ENCODE measurements at regions not wholly inside any gene's neighbourhood (a gene's known extent, or its start where the extent isn't known, plus 50 kb on each side); places are given as distances from the start of the nearest gene placed in this dataset.

- Histone ChIP-seq H3K4me3 (ENCODE audit: low read depth in 1 of 2, low read length in 2 of 2) (no peak overlapping the region), H3K27me3 (ENCODE audit: control insufficient read depth in 1 of 2, insufficient read depth in 2 of 2, low read length in 2 of 2) (no peaks in the 10 kb centered on the region), H3K36me3 (ENCODE audit: insufficient read depth, low read length) (no peaks in the 10 kb centered on the region), H3K9me3 (ENCODE audit: low read length) (no peaks in the 10 kb centered on the region), H3K9ac (ENCODE audit: low read length) (no peak overlapping the region), H3K4me1 (ENCODE audit: insufficient read depth, low read length) (no peaks in the 10 kb centered on the region), H3K27ac (ENCODE audit: low read depth, low read length) (no peak overlapping the region)
These were observed 225.1 kb downstream of the BCAT1 start for GRCh38 chr12:24723759-24724158.

- Histone ChIP-seq H3K4me3 (ENCODE audit: low read depth in 1 of 2, low read length in 2 of 2) (no peak overlapping the region), H3K9ac (ENCODE audit: low read length) (no peak overlapping the region), H3K27me3 (ENCODE audit: control insufficient read depth in 1 of 2, insufficient read depth in 2 of 2, low read length in 2 of 2) (no peaks in the 10 kb centered on the region), H3K9me3 (ENCODE audit: low read length) (no peaks in the 10 kb centered on the region), H3K27ac (ENCODE audit: low read depth, low read length) (no peak overlapping the region), H3K36me3 (ENCODE audit: insufficient read depth, low read length) (no peaks in the 10 kb centered on the region), H3K4me1 (ENCODE audit: insufficient read depth, low read length) (no peaks in the 10 kb centered on the region)
These were observed 227.7 kb downstream of the BCAT1 start for GRCh38 chr12:24721191-24721590.

- Histone ChIP-seq H3K4me3 (ENCODE audit: low read depth in 1 of 2, low read length in 2 of 2) (no peak overlapping the region), H3K4me1 (ENCODE audit: insufficient read depth, low read length) (no peaks in the 10 kb centered on the region), H3K9me3 (ENCODE audit: low read length) (no peaks in the 10 kb centered on the region), H3K27ac (ENCODE audit: low read depth, low read length) (no peak overlapping the region), H3K36me3 (ENCODE audit: insufficient read depth, low read length) (no peaks in the 10 kb centered on the region), H3K9ac (ENCODE audit: low read length) (no peak overlapping the region), H3K27me3 (ENCODE audit: control insufficient read depth in 1 of 2, insufficient read depth in 2 of 2, low read length in 2 of 2) (no peaks in the 10 kb centered on the region)
These were observed 229.6 kb downstream of the BCAT1 start for GRCh38 chr12:24719293-24719721.

DNA sequence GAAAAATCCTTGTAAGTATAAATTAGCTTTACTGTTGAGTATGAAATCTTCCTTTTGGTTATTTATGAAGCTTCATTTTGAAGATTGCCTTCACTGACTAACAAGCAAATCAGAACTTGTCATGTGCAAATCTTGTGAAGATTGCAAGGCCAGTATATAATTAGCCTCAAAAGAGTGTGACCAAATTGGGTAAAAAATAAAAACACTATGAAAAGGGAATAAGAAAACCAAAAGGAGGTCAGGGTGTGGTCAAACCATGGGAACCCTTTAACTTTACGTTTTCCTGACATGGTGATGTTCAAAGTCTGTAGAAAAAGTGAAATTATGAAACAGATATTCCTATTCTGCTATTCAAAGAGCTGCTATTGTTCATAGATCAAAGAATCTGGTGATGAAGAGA lies 230.3 kb downstream of the BCAT1 start:
- Histone ChIP-seq H3K27ac (ENCODE audit: low read depth, low read length) (no peak overlapping the region), H3K4me3 (ENCODE audit: low read depth in 1 of 2, low read length in 2 of 2) (no peak overlapping the region), H3K9ac (ENCODE audit: low read length) (no peak overlapping the region), H3K36me3 (ENCODE audit: insufficient read depth, low read length) (no peaks in the 10 kb centered on the region), H3K27me3 (ENCODE audit: control insufficient read depth in 1 of 2, insufficient read depth in 2 of 2, low read length in 2 of 2) (no peaks in the 10 kb centered on the region), H3K4me1 (ENCODE audit: insufficient read depth, low read length) (no peaks in the 10 kb centered on the region), H3K9me3 (ENCODE audit: low read length) (no peaks in the 10 kb centered on the region)

- H3K36me3 ChIP-seq (ENCODE audit: insufficient read depth, low read length), result no peaks in the 10 kb centered on the region
- H3K9ac ChIP-seq (ENCODE audit: low read length), result no peak overlapping the region
- no peak overlapping the region for H3K27ac ChIP-seq (ENCODE audit: low read depth, low read length)
- no peaks in the 10 kb centered on the region for H3K27me3 ChIP-seq (ENCODE audit: control insufficient read depth in 1 of 2, insufficient read depth in 2 of 2, low read length in 2 of 2)
- H3K4me3 ChIP-seq (ENCODE audit: low read depth in 1 of 2, low read length in 2 of 2), result no peak overlapping the region
- H3K9me3 ChIP-seq (ENCODE audit: low read length), result no peaks in the 10 kb centered on the region
- no peaks in the 10 kb centered on the region for H3K4me1 ChIP-seq (ENCODE audit: insufficient read depth, low read length)
These were observed 234.7 kb downstream of the BCAT1 start for GRCh38 chr12:24714237-24714636.

GRCh38 chr12:24711056-24712008 lies 237.6 kb downstream of the BCAT1 start:
- no peaks in the 10 kb centered on the region for H3K4me1 ChIP-seq (ENCODE audit: insufficient read depth, low read length)
- H3K27ac ChIP-seq (ENCODE audit: low read depth, low read length), result no peak overlapping the region
- H3K9me3 ChIP-seq (ENCODE audit: low read length), result no peaks in the 10 kb centered on the region
- H3K4me3 ChIP-seq (ENCODE audit: low read depth in 1 of 2, low read length in 2 of 2), result no peak overlapping the region
- no peaks in the 10 kb centered on the region for H3K36me3 ChIP-seq (ENCODE audit: insufficient read depth, low read length)
- H3K27me3 ChIP-seq (ENCODE audit: control insufficient read depth in 1 of 2, insufficient read depth in 2 of 2, low read length in 2 of 2), result no peaks in the 10 kb centered on the region
- H3K9ac ChIP-seq (ENCODE audit: low read length), result no peak overlapping the region

- H3K36me3 ChIP-seq (ENCODE audit: insufficient read depth, low read length), result no peaks in the 10 kb centered on the region
- no peaks in the 10 kb centered on the region for H3K4me1 ChIP-seq (ENCODE audit: insufficient read depth, low read length)
- no peaks in the 10 kb centered on the region for H3K27me3 ChIP-seq (ENCODE audit: control insufficient read depth in 1 of 2, insufficient read depth in 2 of 2, low read length in 2 of 2)
- no peak overlapping the region for H3K4me3 ChIP-seq (ENCODE audit: low read depth in 1 of 2, low read length in 2 of 2)
- no peak overlapping the region for H3K27ac ChIP-seq (ENCODE audit: low read depth, low read length)
- H3K9me3 ChIP-seq (ENCODE audit: low read length), result no peaks in the 10 kb centered on the region
- no peak overlapping the region for H3K9ac ChIP-seq (ENCODE audit: low read length)
These were observed 239.7 kb downstream of the BCAT1 start for GRCh38 chr12:24709216-24709615.

GRCh38 chr12:24708718-24709117 lies 240.2 kb downstream of the BCAT1 start:
- Histone ChIP-seq H3K36me3 (ENCODE audit: insufficient read depth, low read length) (no peaks in the 10 kb centered on the region), H3K9me3 (ENCODE audit: low read length) (no peaks in the 10 kb centered on the region), H3K4me1 (ENCODE audit: insufficient read depth, low read length) (no peaks in the 10 kb centered on the region), H3K4me3 (ENCODE audit: low read depth in 1 of 2, low read length in 2 of 2) (no peak overlapping the region), H3K27me3 (ENCODE audit: control insufficient read depth in 1 of 2, insufficient read depth in 2 of 2, low read length in 2 of 2) (no peaks in the 10 kb centered on the region), H3K27ac (ENCODE audit: low read depth, low read length) (no peak overlapping the region), H3K9ac (ENCODE audit: low read length) (no peak overlapping the region)

DNA sequence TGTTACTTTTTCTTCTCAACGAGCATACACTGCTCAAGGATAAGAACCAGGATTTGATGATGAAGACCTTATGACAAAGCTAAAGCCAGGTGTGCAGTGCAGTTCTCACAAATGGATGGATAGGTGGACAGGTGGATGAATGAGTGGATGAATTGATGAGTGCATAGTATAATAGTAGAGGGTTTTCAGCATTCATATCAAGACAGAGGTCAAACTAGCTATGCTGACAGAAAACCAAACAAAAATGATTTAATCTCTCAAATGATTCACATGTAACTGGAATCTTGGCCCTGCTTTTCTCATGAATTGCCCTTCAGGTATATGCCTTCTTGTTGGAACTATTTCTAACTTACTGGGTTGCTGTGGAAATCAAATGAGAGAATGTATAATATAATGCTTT lies 240.9 kb downstream of the BCAT1 start:
- Histone ChIP-seq H3K9me3 (ENCODE audit: low read length) (no peaks in the 10 kb centered on the region), H3K4me1 (ENCODE audit: insufficient read depth, low read length) (no peaks in the 10 kb centered on the region), H3K27me3 (ENCODE audit: control insufficient read depth in 1 of 2, insufficient read depth in 2 of 2, low read length in 2 of 2) (no peaks in the 10 kb centered on the region), H3K27ac (ENCODE audit: low read depth, low read length) (no peak overlapping the region), H3K36me3 (ENCODE audit: insufficient read depth, low read length) (no peaks in the 10 kb centered on the region), H3K9ac (ENCODE audit: low read length) (no peak overlapping the region), H3K4me3 (ENCODE audit: low read depth in 1 of 2, low read length in 2 of 2) (no peak overlapping the region)

GRCh38 chr12:24707334-24707733 lies 241.6 kb downstream of the BCAT1 start:
- no peaks in the 10 kb centered on the region for H3K27me3 ChIP-seq (ENCODE audit: control insufficient read depth in 1 of 2, insufficient read depth in 2 of 2, low read length in 2 of 2)
- no peak overlapping the region for H3K4me3 ChIP-seq (ENCODE audit: low read depth in 1 of 2, low read length in 2 of 2)
- H3K4me1 ChIP-seq (ENCODE audit: insufficient read depth, low read length), result no peaks in the 10 kb centered on the region
- H3K9ac ChIP-seq (ENCODE audit: low read length), result no peak overlapping the region
- no peak overlapping the region for H3K27ac ChIP-seq (ENCODE audit: low read depth, low read length)
- H3K9me3 ChIP-seq (ENCODE audit: low read length), result no peaks in the 10 kb centered on the region
- no peaks in the 10 kb centered on the region for H3K36me3 ChIP-seq (ENCODE audit: insufficient read depth, low read length)

- Histone ChIP-seq H3K9ac (ENCODE audit: low read length) (no peak overlapping the region), H3K4me3 (ENCODE audit: low read depth in 1 of 2, low read length in 2 of 2) (no peak overlapping the region), H3K36me3 (ENCODE audit: insufficient read depth, low read length) (no peaks in the 10 kb centered on the region), H3K4me1 (ENCODE audit: insufficient read depth, low read length) (no peaks in the 10 kb centered on the region), H3K27me3 (ENCODE audit: control insufficient read depth in 1 of 2, insufficient read depth in 2 of 2, low read length in 2 of 2) (no peaks in the 10 kb centered on the region), H3K27ac (ENCODE audit: low read depth, low read length) (no peak overlapping the region), H3K9me3 (ENCODE audit: low read length) (no peaks in the 10 kb centered on the region)
These were observed 243.1 kb downstream of the BCAT1 start for GRCh38 chr12:24705741-24706358.
